Mucosa of gallbladder (tissue), 1 donor: ENCODE measurements at regions not wholly inside any gene's neighbourhood (a gene's known extent, or its start where the extent isn't known, plus 50 kb on each side); places are given as distances from the start of the nearest gene placed in this dataset.

Source experiments
- DNase-seq: peaks from one replicate; pipeline ENCODE4 v3.0.0-alpha.2; 2020; ENCODE audit warnings: low spot score
- donor health status: DM: no; HTN: no; CAD: no.

GRCh38 chr7:23973264-23973663 is 263.2 kb downstream of the STK31 start:
- DNase-seq = no peak

- no peak for DNase-seq
These were observed 270.1 kb downstream of the STK31 start for GRCh38 chr7:23980081-23980480.

DNA sequence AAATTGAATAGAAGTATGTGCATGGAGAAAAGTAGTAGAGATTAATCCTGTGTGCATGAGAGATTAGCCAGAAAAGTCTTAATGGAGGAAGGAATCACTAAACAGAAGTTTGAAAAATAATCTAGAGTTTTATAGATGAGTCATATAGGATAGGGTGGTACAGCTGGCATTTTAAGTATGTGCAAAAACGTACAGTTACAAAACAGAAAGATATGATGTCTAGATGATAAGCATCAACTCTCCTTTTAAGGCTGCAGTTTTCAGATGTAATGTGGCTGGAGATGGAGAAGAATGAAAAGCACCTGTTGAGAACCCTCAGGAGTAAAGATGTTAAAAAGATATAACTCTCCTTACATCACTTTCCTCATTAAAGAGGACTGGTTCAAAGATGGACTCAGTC is 271.3 kb downstream of the STK31 start:
- no peak for DNase-seq

GRCh38 chr7:23981758-23982157 is 271.7 kb downstream of the STK31 start:
- DNase-seq = no peak

DNA sequence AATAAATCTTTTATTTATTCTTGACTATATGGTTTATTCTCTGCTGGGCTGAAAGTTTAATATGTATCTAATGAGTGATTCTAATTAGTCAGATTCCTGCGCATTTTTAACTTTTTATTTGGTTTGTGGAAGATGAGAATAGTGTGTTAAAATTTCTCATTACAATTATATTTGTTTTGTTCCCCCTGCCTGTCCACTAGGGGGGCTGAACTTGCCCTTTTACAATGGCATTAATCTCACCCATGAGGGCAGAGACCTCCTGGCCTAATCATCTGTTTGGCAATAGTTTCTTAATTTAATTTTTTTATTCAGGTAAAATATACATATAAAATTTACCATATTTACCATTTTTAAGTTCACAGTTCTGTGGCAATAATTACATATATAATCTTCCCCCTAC is 278.5 kb upstream of the NPY start:
- DNase-seq = no peak

DNA sequence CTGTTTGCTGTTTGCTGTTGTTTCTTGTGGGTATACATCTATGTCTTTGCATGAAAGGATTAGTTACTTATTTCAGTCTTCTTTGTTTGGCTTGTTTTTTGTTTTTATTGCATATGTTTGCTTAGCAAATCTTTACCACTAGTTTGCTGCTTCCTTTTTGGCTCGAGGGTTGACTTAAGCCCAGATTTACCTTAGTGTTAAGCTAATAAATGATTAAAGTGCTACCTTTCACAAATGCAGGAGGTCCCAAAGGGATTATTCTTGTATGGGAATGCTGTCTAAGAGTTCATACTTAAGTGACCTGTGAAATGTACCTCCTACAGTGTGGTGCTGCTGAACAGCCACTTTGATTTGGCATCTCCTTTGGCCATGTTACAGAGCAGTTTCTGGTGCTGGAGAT is 273.5 kb upstream of the NPY start:
- DNase-seq = no peak

GRCh38 chr7:24017519-24017918 is 266.5 kb upstream of the NPY start:
- no peak for DNase-seq

- DNase-seq = no peak
These were observed 265.7 kb upstream of the NPY start for GRCh38 chr7:24018331-24018730.

- no peak for DNase-seq
These were observed 264.1 kb upstream of the NPY start for GRCh38 chr7:24019841-24020240.

- DNase-seq = no peak
These were observed 259.5 kb upstream of the NPY start for GRCh38 chr7:24024276-24025068.

GRCh38 chr7:24025094-24025493 is 258.9 kb upstream of the NPY start:
- DNase-seq = no peak

- DNase-seq = no peak
These were observed 258.2 kb upstream of the NPY start for GRCh38 chr7:24025765-24026164.

DNA sequence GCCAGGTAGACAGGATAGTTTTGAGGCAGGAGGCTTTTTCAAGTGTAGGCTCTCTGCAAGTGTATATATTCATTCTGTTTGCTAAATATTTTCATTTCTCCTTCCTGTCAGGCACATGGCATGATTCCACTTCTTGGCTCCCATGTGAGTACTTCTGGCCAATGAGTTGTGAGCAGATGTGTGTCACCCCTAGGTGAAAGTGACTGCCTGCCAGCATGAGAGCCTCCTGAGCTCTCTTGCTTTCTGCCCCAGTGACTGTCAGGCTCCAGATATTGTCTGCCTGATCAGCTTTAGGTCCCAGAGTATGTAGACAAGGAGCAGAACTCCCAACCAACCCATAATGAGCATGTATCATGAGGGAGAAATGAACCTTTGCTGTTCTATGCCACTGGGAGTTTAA is 257.6 kb upstream of the NPY start:
- no peak for DNase-seq

GRCh38 chr7:24029068-24029467 is 254.9 kb upstream of the NPY start:
- DNase-seq = no peak

DNA sequence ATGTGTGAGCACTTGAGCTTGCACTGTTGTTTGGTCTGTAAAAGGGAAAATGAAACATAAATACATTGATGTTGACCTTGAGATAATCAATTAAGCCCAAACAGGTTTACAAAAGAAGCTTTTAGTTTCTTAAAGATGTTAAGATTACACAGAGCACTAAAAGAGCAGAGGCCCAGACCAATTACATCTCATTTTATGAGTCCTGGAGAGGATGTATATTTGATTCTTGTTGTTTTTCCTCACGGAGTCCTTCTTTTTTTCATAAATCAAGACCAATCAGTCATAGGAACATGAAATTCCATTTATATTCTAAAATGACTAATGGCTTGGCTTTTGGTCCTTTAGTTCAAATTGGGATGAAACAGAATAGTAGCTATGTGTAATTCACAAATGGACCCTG is 249.7 kb upstream of the NPY start:
- no peak for DNase-seq

GRCh38 chr7:24035366-24036032 is 248.5 kb upstream of the NPY start:
- no peak for DNase-seq

DNA sequence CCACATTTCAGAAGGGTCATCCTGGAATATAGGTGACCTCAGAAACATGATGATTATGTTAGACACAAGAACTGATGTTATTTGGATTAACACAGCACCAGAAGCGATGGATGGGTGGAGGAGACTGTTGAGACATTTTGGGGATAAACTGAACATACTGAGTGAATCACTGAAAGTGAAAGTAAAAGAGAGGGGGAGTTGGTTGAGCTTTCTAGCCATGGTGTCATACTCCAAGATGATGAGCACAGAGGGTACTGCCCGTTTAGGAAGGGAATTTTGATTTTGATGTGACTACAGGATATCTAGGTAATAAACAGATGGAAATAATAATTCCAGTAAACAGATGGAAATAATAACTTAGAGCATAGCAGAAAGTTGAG is 248.0 kb upstream of the NPY start:
- DNase-seq = no peak

GRCh38 chr7:24038993-24039392 is 245.0 kb upstream of the NPY start:
- DNase-seq = no peak

GRCh38 chr7:24039991-24040624 is 243.9 kb upstream of the NPY start:
- no peak for DNase-seq

- no peak for DNase-seq
These were observed 242.0 kb upstream of the NPY start for GRCh38 chr7:24042028-24042427.

DNA sequence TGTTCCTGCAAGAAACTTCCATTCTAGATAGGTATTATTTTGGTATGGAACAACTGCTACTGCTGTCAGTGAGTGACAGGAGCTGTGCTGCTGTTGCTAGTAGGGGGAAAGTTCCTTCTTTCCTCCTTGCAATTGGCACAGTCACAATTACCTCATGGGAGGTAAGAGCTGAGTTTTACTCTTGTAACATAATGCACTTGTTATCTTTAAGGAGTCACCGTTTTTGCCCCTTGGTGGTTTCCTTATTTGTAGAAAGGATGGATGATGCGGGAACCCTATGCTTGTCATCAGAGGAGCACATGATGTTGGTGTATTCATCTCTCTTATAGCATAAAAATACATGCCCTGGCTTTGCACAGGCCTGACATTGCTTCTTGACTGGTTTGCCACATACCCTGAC is 234.7 kb upstream of the NPY start:
- no peak for DNase-seq

GRCh38 chr7:24050991-24051560 is 232.9 kb upstream of the NPY start:
- no peak for DNase-seq

GRCh38 chr7:24051651-24052050 is 232.3 kb upstream of the NPY start:
- DNase-seq = no peak
